Activated B cell treated with CpG ODN at 0.5 μM for 24 hours (primary cell): ENCODE measurements at regions not wholly inside any gene's neighbourhood (a gene's known extent, or its start where the extent isn't known, plus 50 kb on each side); places are given as distances from the start of the nearest gene placed in this dataset.

ENCODE experiments used
- ATAC-seq: fragments of 200-7000 bp; cut with Tn5 transposase; one replicate; pipeline ENCODE4 v1.10.0; 2021; ENCODE audit warnings: low read depth, mild to moderate bottlenecking, moderate library complexity
- CTCF ChIA-PET: fragments of 350-600 bp; sonication (Branson Sonifier 250); formaldehyde crosslinking; loops from one replicate; lab custom pipeline; 2021; ENCODE audit warnings: antibody characterized with exemption; lab: Charles Lee
- POLR2A ChIA-PET: fragments of 350-600 bp; sonication (Branson Sonifier 250); formaldehyde crosslinking; loops from one replicate; lab custom pipeline; 2021; ENCODE audit warnings: antibody characterized with exemption; lab: Charles Lee
- DNase-seq: peaks from one replicate; pipeline ENCODE4 v3.0.0; 2022
- H3K27ac Mint-ChIP-seq: one replicate; pipeline ENCODE4 v1.8.0; 2020; ENCODE audit warnings: mixed read lengths
- H3K27me3 Mint-ChIP-seq: one replicate; pipeline ENCODE4 v1.8.0; 2021; ENCODE audit warnings: mixed read lengths
- H3K36me3 Mint-ChIP-seq: one replicate; pipeline ENCODE4 v1.8.0; 2021; ENCODE audit warnings: low read depth, mixed read lengths
- H3K4me1 Mint-ChIP-seq: one replicate; pipeline ENCODE4 v1.8.0; 2021; ENCODE audit warnings: mixed read lengths
- H3K4me3 Mint-ChIP-seq: one replicate; pipeline ENCODE4 v1.8.0; 2020; ENCODE audit warnings: mild to moderate bottlenecking, mixed read lengths
- H3K9me3 Mint-ChIP-seq: one replicate; pipeline ENCODE4 v1.8.0; 2020; ENCODE audit warnings: mixed read lengths
- CTCF ChIP-seq: fragments of 200-600 bp; IDR thresholded peaks from one replicate; pipeline ENCODE4 v1.8.0; 2022; ENCODE audit warnings: antibody characterized with exemption, mild to moderate bottlenecking
- intact Hi-C: fragments of 100-400 bp; cut with micrococcal nuclease; formaldehyde crosslinking; loops from one replicate; pipeline ENCODE4 v1.15.1; 2024

DNA sequence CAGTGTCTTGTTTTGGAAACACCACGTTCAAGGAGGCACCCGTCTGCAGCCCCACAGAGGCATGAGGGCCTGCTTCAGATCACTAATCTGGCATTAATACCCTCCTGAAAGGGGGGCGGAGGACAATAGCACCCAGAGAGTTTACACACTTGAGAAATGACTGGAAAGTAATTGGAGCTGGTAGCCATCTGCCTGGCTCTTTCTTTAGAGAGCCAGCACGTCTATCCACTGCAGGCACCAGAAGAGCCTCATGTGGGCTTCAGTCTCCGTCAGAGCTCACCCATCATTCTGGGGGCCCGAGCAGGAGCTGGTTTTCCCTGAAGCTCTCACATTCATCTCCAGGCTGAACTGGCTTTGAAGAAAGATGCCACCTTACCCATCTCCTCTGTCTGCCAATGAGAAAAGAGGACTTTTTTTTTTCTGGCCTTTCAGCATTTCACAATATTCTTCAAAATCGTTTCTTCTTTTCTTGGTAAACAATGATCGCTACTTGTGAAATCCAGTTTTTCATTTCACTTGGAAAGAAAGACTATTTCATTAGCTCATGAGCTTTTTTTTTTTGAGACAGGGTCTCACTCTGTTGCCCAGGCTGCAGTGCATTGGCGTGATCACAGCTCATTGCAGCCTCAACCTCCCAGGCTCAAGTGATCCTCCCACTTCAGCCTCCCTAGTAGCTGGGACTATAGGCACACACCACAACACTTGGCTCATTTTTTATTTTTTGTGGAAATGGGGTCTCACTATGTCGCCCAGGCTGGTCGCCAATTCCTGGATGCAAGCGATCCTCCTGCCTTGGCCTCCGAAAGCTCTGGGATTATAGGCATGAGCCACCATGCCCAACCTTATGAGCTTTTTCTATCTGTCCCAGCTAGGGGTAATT lies 124.7 kb upstream of the ZNF217 start:
- H3K9me3 Mint-ChIP-seq, result no peaks in the 10 kb centered on the region
- ATAC-seq, result no peak
- no peaks in the 10 kb centered on the region for H3K36me3 Mint-ChIP-seq
- intact Hi-C loops, result no loop called here
- no peak for TF ChIP-seq CTCF
- ChIA-PET POLR2A (interaction anchor here (0.6 to 1.7 kb wide), 5 partner anchors 10 to 216 kb away, joined by 3 to 7 read pairs (median 5); no protein-coding TSS in a partner anchor), CTCF (interaction anchor here (0.7 kb wide), 1 partner anchor 21 kb away, joined by 3 read pairs; no protein-coding TSS in a partner anchor)
- no peaks in the 10 kb centered on the region for H3K27me3 Mint-ChIP-seq
- H3K27ac Mint-ChIP-seq, result no peak overlapping the region
- H3K4me3 Mint-ChIP-seq, result no peak overlapping the region
- no peak for DNase-seq
- H3K4me1 Mint-ChIP-seq, result peaks cover 25% of the 10 kb centered on the region

GRCh38 chr20:53716395-53716794 lies 122.8 kb upstream of the ZNF217 start:
- intact Hi-C loops, result no loop called here
- no peaks in the 10 kb centered on the region for H3K9me3 Mint-ChIP-seq
- ATAC-seq (no peak), DNase-seq (no peak)
- no peaks in the 10 kb centered on the region for H3K27me3 Mint-ChIP-seq
- ChIA-PET POLR2A (interaction anchor here (0.6 to 1.6 kb wide), 2 partner anchors 10 to 23 kb away, joined by 3 to 5 read pairs; no protein-coding TSS in a partner anchor), CTCF (interaction anchor here (0.6 to 0.8 kb wide), 2 partner anchors 43 to 193 kb away, joined by 3 to 4 read pairs; no protein-coding TSS in a partner anchor)
- no peak overlapping the region for H3K4me3 Mint-ChIP-seq
- TF ChIP-seq CTCF, result no peak
- H3K27ac Mint-ChIP-seq, result no peak overlapping the region
- H3K36me3 Mint-ChIP-seq, result no peaks in the 10 kb centered on the region
- H3K4me1 Mint-ChIP-seq, result peaks cover 27% of the 10 kb centered on the region

- H3K9me3 Mint-ChIP-seq, result no peaks in the 10 kb centered on the region
- H3K27ac Mint-ChIP-seq, result no peak overlapping the region
- no peaks in the 10 kb centered on the region for H3K36me3 Mint-ChIP-seq
- ATAC-seq, result no peak
- no peak overlapping the region for H3K4me3 Mint-ChIP-seq
- CTCF ChIA-PET, result no interaction called here
- POLR2A ChIA-PET, result interaction anchor here (1.4 kb wide), 1 partner anchor 120 kb away, joined by 7 read pairs; no protein-coding TSS in a partner anchor
- DNase-seq, result no peak
- H3K27me3 Mint-ChIP-seq, result no peaks in the 10 kb centered on the region
- TF ChIP-seq CTCF, result no peak
- peaks cover 20% of the 10 kb centered on the region for H3K4me1 Mint-ChIP-seq
- intact Hi-C loops, result no loop called here
Observed at GRCh38 chr20:53714524-53714923, 120.9 kb upstream of the ZNF217 start.

GRCh38 chr20:53713328-53714056 lies 119.9 kb upstream of the ZNF217 start:
- no peak for TF ChIP-seq CTCF
- Mint-ChIP-seq H3K27ac (no peak overlapping the region), H3K4me1 (peaks cover 30% of the 10 kb centered on the region), H3K27me3 (no peaks in the 10 kb centered on the region), H3K9me3 (no peaks in the 10 kb centered on the region), H3K36me3 (no peaks in the 10 kb centered on the region), H3K4me3 (no peak overlapping the region)
- DNase-seq, result no peak
- POLR2A ChIA-PET, result no interaction called here
- no peak for ATAC-seq
- intact Hi-C loops, result no loop called here
- CTCF ChIA-PET, result no interaction called here
